ENCODE measurements at regions not wholly inside any gene's neighbourhood (a gene's known extent, or its start where the extent isn't known, plus 50 kb on each side); places are given as distances from the start of the nearest gene placed in this dataset.
"Not testable (repeated sequence)": the region's sequence is repeated elsewhere in the genome, so short reads cannot be mapped to it uniquely, and the experiment has no call there.

DNA sequence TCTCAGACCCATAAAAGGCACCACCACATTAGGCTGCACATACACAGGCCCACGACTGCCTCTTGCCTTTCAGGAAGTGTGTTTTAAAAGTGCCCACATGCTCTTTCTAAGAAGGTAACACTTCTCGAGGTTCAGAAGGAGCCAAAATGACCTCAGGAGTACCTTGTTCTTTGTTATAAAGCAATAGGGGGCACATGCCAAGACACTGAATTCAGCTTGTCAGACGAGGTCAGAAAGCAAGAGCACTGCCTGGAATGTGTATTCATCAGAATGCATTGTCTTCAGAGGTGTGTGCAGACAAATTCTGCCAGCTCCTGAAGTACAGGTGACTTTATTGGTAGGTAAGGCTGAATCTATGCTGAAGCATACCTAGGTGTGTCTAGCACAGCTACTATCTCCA is 114.5 kb upstream of the IRX1 start:
- DNase-seq = no peak

DNA sequence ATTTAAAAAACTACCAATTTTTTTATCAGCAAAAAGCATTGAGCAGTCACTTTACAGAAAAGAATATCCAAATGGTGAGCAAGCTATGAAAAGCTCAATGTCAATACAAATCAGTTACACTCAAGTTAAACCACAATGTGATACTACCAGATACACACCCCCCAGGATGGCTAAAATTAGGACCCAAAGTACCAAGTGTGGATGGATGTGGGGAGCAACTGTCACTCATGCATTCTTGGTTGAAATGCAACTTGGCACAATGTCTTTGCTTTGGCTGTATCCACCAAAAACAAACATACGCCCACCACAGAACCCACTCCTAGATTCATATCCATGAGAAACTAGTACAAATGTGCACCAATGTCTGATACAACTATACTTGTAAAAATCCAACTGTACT is 120.0 kb upstream of the IRX1 start:
- DNase-seq = no peak

DNA sequence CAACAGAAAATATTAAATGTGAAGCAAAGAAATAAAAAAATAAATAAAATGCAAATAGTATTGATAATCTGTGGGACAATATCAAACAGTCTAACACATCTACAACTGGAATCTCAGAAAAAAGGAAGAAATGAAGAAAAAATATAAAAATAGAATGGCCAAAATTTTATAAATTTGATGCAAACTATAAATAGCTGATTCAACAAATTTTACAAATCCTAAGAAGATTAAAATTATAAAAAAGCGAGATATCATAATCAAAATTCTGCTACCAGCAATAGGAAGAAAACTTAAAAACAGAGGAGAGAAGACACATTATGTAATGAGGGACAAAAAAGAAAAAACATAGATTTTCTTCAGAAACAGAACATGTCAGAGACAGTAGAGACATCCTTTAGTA is 129.2 kb upstream of the IRX1 start:
- no peak for DNase-seq

DNA sequence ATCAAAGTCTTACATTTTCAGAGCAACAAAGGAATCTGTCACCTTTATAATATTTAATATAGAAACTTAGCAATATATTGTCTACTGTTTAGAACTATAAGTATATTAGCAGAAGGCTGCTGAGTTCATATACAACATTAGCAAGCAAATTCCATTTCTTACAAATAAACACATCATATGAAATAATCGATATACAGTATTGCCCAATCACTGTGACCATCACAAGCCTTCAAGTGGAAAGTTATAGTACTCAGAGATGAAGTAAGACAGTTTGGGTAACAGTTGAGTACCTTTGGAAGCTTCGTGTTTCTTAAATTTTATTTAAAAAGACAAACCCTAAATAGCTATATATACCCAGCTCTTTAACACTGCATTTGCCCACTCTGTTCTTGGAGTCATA is 135.2 kb upstream of the IRX1 start:
- no peak for DNase-seq

DNA sequence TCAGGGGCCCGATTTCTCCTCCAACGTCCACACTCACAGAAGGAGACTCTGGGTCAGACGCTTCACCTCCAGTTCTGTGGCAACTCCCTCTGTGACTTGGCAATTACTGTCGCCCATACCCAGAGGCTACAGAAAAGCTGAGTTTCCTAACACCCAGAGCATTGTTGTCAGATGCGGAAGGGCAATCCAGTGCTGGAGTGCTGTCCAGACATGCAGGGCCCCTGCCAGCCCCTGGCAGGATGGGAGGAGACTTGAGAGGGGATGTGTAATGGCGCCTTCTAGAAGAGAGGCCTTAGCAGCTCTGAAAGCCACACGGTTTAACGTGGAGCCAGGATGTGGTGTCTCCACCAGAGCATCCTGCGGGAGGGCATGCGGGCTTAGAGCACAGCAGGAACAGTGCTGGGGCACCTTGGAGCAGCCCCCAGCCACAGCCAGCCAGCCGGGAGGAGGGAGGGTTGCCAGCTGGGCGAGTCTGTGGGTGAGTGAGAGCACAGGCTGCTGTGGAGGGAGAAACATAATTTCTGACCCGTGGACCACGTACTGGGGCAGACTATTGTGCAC is 139.4 kb upstream of the IRX1 start:
- no peak for DNase-seq

DNA sequence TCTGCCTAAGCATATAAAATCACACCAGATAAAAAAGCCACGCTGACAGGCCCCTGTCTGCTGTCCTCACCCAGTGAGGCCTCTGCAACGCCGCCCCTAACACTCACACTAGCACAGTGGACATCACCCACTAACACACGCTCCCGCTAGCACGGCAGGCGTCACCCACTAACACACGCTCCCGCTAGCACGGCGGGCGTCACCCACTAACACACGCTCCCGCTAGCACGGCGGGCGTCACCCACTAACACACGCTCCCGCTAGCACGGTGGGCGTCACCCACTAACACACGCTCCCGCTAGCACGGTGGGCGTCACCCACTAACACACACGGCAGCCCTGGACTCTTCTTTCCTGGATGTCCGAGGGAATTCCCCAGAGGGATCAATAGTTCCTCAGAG is 141.6 kb upstream of the IRX1 start:
- DNase-seq = not testable (repeated sequence)

DNA sequence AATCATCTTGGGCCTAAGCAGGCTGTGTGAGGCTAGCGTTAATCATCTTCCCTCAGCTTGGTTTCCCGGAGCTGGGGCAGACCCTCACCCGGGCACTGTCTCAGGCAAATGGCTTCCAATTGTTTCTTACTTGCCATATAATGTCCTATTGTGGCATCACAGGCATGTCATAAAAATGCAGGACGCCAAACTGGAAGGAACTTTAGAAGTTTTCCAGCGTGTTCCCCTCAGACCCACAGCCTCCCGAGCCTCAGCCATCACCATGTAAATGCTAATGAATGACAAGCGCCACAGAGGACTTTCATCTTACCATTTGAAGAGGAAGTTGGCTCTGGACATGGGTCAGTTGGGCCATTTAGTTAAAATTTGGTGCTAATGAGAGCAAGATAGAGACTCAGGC is 143.0 kb upstream of the IRX1 start:
- DNase-seq = no peak

DNA sequence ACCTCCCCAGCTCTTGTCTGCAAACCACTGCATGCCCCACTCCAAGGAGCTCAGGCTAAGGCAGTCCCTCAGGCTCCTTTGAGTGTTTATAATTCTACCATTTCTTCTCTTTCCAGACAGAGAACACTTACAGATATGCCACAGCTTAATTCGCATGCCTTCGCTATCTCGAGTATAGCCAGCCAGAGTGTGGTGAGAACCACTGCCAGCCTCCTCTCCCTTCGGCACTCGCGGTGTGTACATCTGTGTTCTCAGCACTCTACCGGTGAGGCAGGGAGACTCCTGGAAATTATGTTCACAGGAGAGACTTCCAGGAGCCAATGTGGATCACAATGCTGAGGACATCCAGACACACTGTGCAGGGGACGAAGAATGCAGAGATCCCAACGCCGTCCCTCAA is 143.7 kb upstream of the IRX1 start:
- no peak for DNase-seq

DNA sequence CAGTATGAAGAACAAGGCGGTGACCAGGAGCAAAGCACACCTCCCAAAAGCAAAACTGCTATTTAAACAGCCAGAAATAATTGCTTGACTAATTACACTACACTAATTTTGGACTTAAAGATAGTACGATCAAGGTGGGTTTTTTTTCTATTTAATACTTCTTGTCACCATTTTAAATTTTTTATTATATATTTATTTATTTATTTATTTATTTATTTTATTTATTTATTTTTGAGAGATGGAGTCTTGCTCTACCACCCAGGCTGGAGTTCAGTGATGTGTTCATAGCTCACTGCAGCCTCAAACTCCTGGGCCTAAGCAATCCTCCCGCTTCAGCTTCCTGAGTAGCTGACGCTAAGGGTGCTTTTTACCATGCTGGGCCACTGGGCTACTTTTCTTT is 146.2 kb upstream of the IRX1 start:
- DNase-seq = no peak

DNA sequence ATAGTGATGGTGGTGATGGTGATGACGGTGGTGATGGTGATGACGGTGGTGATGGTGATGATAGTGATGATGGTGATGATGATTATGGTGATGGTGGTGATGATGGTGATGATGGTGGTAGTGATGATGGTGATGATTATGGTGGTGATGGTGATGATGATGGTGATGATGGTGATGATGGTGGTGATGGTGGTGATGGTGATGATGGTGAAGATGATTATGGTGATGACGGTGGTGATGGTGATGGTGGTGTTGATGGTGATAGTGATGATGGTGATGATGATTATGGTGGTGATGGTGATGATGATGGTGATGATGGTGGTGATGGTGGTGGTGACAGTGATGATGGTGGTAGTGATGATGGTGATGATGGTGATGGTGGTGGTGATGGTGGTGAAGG is 149.2 kb upstream of the IRX1 start:
- no peak for DNase-seq

DNA sequence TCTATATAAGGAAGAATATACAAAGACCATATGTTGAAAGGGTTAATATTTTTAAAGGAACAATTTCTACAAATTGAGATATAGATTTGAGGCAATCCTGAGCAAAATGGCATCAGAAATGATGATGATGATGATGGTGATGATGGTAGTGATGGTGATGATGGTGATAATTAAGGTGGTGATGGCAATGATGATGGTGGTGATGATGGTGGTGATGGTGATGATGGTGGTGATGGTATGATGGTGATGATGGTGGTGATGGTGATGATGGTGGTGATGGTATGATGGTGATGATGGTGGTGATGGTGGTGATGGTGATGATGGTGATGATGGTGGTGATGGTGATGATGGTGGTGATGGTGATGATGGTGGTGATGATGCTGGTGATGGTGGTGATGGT is 150.1 kb upstream of the IRX1 start:
- DNase-seq = not testable (repeated sequence)

DNA sequence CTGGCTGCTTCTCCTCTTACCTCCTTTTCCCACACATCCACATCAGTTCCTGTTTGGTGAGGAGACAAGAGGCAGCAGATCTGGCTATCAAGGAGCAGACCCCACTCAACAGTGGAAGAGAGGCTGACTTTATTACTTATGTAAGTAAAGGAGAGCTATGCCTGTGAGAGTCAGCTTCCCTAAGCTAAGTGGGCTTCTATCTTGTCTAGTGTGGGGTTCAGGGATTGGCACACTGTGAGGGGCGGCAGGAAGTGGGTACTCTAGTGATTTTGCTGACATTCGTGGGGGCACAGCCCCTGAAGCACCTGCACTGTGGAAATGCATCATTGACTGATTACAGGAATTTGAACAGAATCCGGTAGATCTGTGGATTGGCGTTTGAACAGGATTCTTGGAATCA is 163.5 kb upstream of the IRX1 start:
- no peak for DNase-seq

DNA sequence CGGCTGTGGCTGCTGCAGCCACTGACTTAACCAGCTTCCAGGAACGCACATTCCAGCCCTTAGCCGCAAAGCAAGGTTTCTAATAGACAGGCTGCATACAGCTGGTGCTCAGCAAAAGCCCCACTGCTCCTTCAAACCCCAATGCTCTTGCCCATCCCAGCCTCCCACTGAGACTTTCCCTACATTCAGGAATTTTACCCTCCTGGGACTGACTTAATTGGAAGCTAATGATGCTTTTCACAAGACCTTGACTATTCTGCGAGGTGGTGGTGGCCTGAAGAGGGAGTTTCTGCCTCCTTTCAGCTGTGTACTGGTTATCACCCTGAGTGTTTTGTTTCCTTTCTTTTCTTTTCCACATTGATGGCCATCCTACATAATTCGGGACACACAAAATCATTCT is 164.9 kb upstream of the IRX1 start:
- no peak for DNase-seq

DNA sequence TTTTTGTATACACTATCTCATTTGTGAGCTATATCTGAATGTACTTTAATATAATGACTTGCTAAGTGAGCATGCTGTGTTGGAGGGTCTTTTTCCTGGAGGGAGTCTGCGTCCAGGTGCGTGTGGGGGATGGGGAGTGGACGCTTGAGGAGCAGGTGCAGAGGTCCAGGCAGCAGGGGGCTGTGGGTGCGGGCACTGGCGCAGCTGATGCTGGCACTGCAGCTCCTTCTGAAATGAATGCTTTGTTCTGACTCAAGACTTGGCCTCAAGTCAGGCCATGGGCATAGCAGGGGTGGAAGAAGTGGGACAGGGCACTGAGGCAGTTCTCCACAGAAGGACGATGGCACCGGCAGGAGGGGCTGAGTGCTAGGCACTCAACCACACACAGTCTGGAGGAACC is 165.7 kb upstream of the IRX1 start:
- no peak for DNase-seq

DNA sequence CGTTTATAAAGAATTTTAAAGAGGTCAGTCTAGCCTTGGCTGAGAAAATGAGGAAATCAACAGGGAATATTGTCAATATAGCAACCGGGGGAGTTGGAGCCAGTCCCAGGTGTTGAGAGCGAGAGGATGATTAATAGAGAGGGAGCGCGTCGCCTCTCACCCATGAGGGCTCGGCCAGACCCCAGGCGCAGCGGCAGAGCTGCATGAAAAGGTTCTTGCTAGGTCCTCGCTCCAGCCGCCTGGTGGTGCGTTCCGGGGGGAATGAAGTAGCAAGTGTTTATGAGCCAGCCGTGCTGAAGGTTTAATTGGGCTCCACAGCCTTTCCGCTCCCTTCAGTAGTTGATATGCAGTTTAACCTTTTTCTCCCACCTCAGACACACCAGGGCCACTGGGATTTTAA is 167.3 kb upstream of the IRX1 start:
- DNase-seq = no peak

DNA sequence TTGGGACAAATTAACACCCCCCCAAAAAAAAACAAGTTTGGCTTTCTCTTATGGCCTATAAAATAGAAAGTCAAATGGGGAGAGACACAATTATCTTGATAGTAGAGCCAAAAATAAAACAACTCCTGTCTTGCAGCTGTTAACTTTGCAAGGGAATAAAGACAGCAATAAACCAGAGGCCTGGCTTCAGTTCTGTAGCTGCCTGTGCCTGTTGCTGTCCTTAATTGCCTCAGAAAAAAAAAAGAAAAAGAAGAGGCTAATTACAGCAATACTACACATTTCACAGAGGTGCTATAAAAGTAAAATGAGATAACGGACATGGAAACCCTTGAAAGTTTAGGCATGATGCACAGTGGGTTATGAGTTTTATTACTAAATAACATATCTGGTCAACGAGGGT is 170.7 kb upstream of the IRX1 start:
- DNase-seq = no peak

DNA sequence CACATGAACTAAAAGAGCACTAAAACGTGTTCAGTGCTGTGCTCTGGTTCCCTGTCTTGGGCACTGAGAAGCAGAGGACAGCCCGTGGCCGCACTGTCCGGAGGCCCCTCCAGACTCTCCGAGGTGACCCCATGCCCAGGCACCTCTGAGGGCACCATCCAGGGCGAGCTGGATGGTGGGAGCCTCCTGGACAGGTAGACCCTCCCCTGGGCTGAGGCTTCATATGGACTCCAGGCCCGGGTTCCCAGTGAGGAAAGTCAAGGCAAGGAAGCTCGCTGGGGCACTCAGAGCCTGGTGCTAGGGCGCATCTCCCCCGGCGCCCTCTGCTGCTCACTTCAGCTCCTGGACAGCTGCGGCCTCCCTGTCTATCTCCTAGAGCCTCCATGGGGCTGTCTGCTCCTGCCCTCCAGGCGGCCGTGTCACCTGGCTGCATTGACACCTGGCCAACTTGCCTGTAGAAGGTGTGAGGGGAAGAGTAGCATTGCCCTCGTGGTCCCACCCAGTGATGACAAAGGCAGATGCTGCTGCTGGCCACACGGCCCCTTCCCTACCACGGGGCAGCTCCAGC is 178.2 kb upstream of the IRX1 start:
- DNase-seq = no peak

DNA sequence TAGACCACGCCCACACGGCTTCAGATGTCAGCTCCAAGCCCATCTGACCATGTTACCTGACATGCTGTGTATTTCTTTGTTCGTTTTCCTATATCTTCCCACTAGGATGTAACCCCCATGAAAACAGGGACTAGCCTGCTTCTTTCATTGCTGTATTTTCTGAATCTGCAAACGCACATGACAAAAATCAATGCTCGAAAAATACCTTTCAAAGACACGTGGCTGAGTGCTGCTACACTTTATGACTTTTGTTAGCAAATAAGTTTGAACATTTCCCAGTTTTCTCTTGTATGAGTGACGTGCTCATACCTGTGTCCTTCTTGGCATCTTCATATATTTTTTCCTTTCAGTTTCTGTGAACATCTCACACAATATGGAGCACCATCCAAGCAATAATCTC is 181.3 kb upstream of the IRX1 start:
- DNase-seq = no peak

DNA sequence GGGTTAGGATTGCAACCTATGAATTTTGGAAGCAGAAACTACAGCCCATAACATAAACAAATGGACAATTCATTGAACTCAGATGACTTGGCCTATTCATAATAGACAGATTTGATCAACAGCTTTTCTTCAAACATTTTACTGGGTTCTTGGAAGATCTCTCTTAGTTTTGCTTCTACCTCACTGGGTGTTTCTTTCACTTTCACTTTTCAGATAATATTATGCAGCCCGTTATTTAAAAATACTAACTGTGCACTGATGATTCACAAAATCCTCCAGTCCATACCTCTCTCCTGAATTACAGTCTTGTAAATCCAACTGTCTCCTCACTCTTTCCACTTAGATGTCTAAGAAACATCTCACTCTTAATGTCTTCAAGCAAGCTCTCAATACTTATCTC is 183.5 kb upstream of the IRX1 start:
- DNase-seq = no peak

DNA sequence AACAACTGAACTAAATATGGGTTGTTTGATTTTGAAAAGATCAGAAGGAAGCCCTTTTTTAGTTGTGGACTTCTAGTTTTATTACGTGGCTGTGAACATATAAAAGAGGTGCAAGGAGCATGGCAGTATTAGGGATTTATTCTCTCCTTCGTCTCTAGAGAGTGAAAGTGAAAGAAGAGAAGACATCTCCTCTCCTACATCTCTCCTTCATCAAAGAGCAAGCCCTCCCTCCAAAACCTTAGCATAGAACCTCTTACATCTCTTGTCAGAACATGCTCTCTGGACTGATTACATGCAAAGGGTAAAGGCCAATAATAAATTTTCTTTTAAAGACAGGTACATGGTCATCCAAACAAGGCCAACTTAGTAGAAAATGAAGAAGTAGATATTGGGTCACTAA is 184.3 kb upstream of the IRX1 start:
- no peak for DNase-seq

DNA sequence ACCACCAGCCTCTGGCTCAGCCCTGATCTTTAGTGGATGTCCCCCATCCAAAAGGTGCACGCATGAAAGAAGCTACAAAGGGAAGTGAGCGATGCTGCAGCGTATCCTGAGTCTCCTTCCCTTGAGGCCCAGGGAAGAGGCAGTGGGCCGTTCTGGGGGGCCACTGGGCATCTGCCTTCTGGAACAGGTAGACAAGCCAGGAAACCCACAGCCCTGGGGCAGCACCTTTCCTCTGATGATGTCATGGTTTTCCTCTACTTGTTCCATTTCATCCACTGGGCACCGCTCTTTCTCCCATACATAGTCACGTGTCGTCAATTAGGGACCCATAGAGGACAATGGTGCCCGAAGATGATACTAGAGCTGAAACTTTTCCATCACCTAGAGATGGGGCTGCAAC is 194.0 kb upstream of the IRX1 start:
- DNase-seq = no peak

DNA sequence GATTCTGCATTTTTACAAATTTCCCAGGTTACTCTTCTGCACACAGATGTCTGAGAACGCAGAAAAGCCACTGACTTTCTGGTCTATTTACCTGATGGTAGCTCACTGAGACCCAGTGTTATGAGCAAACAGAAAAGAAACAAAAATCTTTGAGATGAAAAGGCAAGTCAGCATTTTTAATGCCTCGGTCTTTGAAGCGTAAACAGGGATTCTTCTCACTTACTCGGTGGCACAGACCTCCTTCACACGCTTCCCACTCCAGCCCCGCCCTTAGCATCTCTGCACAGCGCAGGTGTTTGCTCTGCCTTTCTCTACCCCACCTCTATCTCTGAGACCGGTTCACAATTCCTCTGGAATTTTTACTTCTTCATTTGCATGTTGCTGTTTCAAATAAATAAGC is 195.0 kb upstream of the IRX1 start:
- DNase-seq = no peak

DNA sequence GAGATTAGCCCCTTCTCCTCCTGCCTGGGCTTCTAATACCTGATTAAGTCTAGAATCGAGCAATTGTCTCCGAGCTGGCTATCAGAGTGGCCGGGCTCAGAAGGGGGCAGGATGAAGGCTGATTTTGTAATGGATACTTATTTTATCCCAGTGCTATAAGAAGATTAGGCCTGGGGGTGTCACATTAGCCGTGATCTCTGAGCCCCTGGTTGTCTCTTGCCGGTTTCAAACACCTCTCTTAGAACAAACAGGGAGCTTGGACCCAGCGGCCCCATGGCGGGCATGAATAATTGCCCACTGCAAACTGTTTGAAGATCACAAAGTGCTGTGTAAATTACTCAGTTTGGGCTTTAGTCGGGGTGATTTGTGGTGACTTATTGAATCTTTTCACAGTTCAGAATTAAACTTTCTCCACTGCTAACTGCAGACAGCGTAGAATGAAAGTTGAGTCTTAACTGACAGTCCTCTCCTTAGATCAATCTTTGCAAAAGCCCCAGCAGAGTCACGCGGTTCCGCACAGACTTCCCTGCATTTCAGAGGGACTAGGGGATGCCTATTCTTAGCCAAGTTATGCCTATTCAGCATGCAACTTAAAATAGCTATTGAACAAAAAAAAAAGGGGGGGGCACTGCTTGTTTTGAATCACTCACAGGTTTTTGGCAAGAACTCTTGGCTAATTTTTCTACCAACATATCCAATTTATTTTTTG is 200.6 kb upstream of the IRX1 start:
- DNase-seq = no peak

DNA sequence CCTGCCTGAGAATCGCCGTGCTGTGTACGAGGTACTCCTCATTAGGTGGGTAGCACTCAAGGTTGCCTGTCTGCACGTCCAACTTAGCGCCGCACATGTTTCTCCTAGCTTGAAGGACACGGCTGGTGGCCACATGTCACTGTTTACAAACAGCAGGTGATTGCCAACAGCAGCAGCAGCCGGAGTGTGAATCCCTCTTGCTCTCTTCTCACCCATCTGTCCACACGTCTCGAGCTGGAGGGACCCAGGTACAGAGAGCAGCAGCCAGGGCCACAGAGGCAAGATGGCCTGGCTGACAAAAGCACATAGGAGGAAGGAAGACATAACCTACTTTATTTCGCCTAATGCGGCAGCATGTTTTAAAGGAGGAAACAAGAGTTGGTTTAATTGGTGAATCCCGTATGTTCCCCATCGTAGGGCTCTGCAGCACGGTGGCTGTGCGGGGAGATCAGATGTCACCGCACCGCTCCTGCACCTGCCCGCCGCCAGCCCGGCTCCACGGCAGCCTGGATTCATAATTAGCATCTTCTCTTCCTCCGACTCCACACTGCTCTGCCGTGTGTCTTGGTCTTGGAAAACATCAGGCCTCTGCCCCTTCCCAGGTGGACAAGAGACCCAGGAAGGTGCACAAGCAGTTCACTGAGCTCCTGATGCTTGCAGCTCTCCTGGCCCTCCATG is 201.6 kb upstream of the IRX1 start:
- DNase-seq = no peak
